ENCODE measurements at regions not wholly inside any gene's neighbourhood (a gene's known extent, or its start where the extent isn't known, plus 50 kb on each side); places are given as distances from the start of the nearest gene placed in this dataset.

GRCh38 chrX:95330292-95330691 is 1354.3 kb upstream of the DIAPH2 start:
- no peak overlapping the region for H3K4me3 ChIP-seq
- TF ChIP-seq, protein P1, sequence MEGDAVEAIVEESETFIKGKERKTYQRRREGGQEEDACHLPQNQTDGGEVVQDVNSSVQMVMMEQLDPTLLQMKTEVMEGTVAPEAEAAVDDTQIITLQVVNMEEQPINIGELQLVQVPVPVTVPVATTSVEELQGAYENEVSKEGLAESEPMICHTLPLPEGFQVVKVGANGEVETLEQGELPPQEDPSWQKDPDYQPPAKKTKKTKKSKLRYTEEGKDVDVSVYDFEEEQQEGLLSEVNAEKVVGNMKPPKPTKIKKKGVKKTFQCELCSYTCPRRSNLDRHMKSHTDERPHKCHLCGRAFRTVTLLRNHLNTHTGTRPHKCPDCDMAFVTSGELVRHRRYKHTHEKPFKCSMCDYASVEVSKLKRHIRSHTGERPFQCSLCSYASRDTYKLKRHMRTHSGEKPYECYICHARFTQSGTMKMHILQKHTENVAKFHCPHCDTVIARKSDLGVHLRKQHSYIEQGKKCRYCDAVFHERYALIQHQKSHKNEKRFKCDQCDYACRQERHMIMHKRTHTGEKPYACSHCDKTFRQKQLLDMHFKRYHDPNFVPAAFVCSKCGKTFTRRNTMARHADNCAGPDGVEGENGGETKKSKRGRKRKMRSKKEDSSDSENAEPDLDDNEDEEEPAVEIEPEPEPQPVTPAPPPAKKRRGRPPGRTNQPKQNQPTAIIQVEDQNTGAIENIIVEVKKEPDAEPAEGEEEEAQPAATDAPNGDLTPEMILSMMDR (IDR thresholded peaks at IDR 0.05), result no peak
- intact Hi-C loops (cut with DNase I, micrococcal nuclease), result no loop called here

DNA sequence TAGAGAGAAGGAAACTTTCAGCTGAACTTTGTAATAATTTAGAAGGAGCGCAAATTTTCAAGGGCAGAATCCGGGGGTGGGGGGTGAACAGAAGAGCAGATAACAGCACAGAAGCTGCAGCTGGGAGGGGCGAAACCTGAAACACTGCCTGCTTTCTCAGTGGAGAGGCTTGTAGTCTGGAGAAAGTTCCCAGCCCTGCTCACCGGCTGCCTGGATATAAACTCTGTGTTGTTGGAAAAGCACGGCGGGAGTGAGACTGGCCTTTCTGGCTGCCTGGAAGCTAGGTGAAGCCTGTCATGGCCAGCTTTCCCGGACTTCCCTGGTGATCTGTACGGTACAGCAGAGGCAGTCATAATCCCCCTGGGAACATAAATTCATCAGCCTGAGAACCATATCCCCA is 1352.1 kb upstream of the DIAPH2 start:
- Histone ChIP-seq H3K9me3 (no peaks in the 10 kb centered on the region), H3K36me3 (ENCODE audit: low read depth) (no peaks in the 10 kb centered on the region), H3K4me1 (ENCODE audit: low read depth) (no peaks in the 10 kb centered on the region), H3K4me3 (no peak overlapping the region)
- intact Hi-C loops (cut with DNase I, micrococcal nuclease), result no loop called here
- no peak for ATAC-seq
- no peak for DNase-seq
- TF ChIP-seq, protein P1 (IDR thresholded peaks at IDR 0.05), result no peak

More at GRCh38 chrX:95330292-95330691, 1354.3 kb upstream of the DIAPH2 start:
- Histone ChIP-seq H3K9me3 (no peaks in the 10 kb centered on the region), H3K4me1 (ENCODE audit: low read depth) (no peaks in the 10 kb centered on the region), H3K36me3 (ENCODE audit: low read depth) (no peaks in the 10 kb centered on the region)
- DNase-seq (no peak), ATAC-seq (no peak)

DNA sequence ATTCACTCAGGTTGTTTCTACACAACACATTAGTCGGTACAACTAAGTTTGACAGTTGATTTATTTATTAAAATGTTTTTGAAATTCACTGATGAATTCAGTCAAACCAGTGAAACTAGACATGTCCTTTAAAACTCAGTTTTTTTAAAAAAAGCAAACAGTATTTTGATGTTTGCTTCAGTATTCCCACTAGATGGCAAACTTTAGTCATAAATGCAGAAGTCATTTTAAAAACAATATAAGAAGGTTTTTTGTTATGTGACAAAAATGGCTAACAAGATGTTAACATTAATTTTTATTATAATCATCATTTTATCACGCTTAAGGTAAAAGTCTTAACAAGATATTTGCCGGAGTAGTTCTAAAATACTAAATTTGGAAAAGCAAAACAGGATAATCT is 1337.8 kb upstream of the DIAPH2 start:
- ATAC-seq (no peak), DNase-seq (no peak)
- no peaks in the 10 kb centered on the region for H3K9me3 ChIP-seq
- intact Hi-C loops (cut with DNase I, micrococcal nuclease), result no loop called here
- TF ChIP-seq, protein P1 (IDR thresholded peaks at IDR 0.05), result no peak
- H3K4me3 ChIP-seq, result no peak overlapping the region
- no peaks in the 10 kb centered on the region for H3K36me3 ChIP-seq (ENCODE audit: low read depth)
- no peaks in the 10 kb centered on the region for H3K4me1 ChIP-seq (ENCODE audit: low read depth)

DNA sequence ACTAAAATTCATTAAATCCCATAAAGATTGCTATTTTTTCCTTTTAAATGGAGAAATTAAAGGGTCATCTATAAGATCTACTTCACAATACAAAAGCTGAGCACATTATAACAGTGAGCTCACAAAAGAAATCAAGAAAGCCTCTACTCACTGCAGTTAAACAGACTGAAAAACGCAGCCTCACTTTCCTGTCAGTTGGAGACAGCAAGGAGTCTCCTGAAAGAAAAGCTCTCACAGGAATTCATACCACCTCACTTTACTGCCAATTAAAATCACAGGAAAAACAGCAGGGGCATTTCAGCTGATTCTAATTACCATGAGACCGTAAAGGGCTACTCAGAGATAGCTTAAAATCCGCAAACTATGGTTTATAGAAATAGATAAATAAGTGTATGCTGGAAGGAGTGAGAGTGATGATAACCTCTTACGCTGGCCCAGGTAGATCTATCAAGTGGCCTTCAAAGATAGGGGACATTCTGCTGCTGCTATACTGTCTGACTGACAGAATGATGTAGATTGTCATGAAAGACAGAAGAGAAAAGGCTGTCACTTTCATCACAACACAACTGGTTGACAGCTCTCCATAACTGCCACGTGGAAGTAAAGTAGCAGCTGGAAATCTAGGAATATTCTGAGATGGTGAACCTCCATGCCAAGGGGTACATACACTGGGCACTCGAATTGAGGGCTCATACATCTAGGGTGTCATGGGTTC is 1333.7 kb upstream of the DIAPH2 start:
- intact Hi-C loops (cut with DNase I, micrococcal nuclease), result no loop called here
- TF ChIP-seq, protein P1 (IDR thresholded peaks at IDR 0.05), result no peak
- DNase-seq (no peak), ATAC-seq (no peak)
- Histone ChIP-seq H3K4me3 (no peak overlapping the region), H3K36me3 (ENCODE audit: low read depth) (no peaks in the 10 kb centered on the region), H3K4me1 (ENCODE audit: low read depth) (no peaks in the 10 kb centered on the region), H3K9me3 (no peaks in the 10 kb centered on the region)

GRCh38 chrX:95367286-95367685 is 1317.4 kb upstream of the DIAPH2 start:
- no peak for ATAC-seq
- no peak for DNase-seq
- Histone ChIP-seq H3K36me3 (ENCODE audit: low read depth) (no peaks in the 10 kb centered on the region), H3K4me1 (ENCODE audit: low read depth) (no peaks in the 10 kb centered on the region), H3K4me3 (no peak overlapping the region), H3K9me3 (peaks cover 6% of the 10 kb centered on the region)
- TF ChIP-seq, protein P1 (IDR thresholded peaks at IDR 0.05), result no peak
- intact Hi-C loops (cut with DNase I, micrococcal nuclease), result no loop called here

DNA sequence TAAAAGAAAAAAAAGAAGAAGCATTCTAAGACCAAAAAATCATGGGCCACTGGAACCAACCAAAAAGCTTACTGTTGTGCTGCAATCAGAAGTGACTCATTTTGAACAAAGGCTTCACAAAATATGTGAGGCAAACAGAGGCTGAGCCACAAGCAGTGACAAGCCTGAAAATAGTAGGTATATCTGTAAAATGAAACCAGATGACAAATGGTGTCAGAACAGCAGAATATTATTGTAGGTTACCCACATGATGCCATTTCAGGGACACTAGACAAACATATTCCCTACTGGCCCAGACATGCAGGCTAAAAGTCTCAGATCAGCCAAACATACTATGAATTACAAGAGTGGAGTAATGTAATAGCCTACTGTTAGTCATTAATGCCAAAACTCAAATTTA is 1301.8 kb upstream of the DIAPH2 start:
- DNase-seq (no peak), ATAC-seq (no peak)
- intact Hi-C loops (cut with DNase I, micrococcal nuclease), result no loop called here
- Histone ChIP-seq H3K4me3 (no peak overlapping the region), H3K36me3 (ENCODE audit: low read depth) (no peaks in the 10 kb centered on the region), H3K9me3 (no peaks in the 10 kb centered on the region), H3K4me1 (ENCODE audit: low read depth) (no peaks in the 10 kb centered on the region)
- TF ChIP-seq, protein P1 (IDR thresholded peaks at IDR 0.05), result no peak

All from mucosa of descending colon (tissue), 3 donors.